ENCODE measurements at regions not wholly inside any gene's neighbourhood (a gene's known extent, or its start where the extent isn't known, plus 50 kb on each side); places are given as distances from the start of the nearest gene placed in this dataset.

DNA sequence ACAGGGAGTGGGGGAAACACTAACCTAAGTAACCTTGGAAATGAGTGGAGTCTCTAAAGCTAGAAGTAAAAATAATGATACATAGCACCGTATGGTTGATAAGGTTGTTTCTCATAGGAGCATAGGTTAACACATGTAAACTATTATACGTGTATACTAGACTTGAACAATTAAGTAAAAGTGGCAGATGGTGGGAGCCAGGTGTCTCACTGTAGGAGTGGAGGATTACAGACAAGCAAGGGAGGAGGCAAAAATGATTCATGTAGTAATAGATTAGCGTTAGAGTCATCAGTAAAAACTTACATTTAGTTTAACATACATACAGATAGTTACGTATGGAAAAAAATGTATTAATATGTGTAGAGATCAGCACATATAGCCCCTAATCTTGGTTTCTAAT lies 138.4 kb upstream of the DSCAM start:
- no peak for DNase-seq (ENCODE audit: low read depth)

DNA sequence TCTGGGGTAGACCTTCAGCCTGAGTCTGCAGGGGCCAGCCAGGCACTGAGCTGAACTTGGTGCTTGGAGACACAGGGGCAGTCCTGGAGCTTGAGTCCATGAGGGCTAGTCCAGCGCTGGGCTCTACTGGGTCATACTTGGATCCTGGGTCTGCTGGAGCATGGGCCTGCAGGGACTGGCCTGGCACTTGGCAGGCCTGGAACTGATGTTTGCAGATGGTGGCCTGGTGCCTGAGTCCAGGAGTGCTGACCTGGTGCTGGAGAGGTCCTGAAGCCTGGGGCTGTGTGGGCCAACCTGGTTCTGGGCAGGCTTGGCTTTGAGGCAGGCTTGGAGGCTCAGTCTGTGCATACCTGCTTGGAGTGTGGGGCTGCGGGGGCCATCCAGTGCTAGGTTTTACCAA lies 143.4 kb upstream of the DSCAM start:
- no peak for DNase-seq (ENCODE audit: low read depth)

GRCh38 chr21:40997831-40998230 lies 150.9 kb upstream of the DSCAM start:
- DNase-seq (ENCODE audit: low read depth): no peak

- DNase-seq (ENCODE audit: low read depth): no peak
Measured at GRCh38 chr21:41000838-41001237, 153.9 kb upstream of the DSCAM start.

- no peak for DNase-seq (ENCODE audit: low read depth)
Measured at GRCh38 chr21:41006636-41007035, 159.7 kb upstream of the DSCAM start.

DNA sequence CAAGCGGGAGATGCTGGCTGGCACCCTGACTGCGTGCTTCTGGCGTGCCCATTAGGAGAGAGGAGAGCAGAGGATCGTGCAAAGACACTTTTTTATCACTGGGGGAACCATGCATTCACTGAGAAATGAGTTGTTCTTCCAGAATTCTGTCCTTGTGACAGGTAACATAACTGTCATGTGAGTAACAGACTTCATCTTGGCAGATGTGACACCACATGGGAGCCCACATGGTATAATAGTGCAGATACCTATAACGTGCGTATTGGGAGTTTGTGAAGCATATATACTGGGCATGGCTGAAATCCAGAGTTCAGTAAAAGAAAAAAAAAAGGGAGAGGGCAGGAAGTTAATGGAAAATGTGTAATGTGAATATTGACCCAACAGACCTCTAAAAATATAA lies 159.6 kb upstream of the BACE2 start:
- no peak for DNase-seq (ENCODE audit: low read depth)

GRCh38 chr21:41008974-41009373 lies 159.0 kb upstream of the BACE2 start:
- DNase-seq (ENCODE audit: low read depth): no peak

GRCh38 chr21:41009398-41010100 lies 158.4 kb upstream of the BACE2 start:
- DNase-seq (ENCODE audit: low read depth): no peak

- DNase-seq (ENCODE audit: low read depth): no peak
Measured at GRCh38 chr21:41010101-41010435, 157.9 kb upstream of the BACE2 start.

DNA sequence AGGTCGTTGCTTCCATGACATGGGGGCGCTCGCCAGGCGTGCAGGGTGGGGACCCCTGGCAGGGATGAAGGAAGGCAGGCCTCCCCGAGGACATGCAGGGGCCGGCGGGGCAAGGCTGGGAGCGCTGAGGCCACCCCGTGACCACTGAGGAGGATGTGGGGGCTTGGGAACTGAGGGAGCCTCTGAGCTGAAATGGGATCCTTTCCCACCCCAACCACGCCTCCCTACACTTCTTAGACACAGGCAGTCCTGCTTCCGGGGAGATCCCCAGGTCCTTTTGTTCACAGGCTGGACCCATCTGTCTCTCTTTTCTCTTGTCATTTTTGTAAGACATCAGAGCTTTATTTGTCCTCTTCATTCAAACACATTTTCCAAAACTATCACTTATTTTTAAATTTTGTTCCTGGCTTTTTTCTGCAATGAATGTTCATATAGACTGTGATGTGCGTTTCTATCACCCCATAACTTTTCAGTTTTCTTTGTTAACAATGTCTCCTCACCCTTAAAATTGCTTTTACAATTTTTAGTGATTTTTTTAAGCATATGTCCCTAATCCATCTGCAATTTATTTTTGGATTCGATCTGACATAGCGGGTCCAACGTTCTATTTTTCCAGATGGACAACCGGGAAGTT lies 156.7 kb upstream of the BACE2 start:
- no peak for DNase-seq (ENCODE audit: low read depth)

DNA sequence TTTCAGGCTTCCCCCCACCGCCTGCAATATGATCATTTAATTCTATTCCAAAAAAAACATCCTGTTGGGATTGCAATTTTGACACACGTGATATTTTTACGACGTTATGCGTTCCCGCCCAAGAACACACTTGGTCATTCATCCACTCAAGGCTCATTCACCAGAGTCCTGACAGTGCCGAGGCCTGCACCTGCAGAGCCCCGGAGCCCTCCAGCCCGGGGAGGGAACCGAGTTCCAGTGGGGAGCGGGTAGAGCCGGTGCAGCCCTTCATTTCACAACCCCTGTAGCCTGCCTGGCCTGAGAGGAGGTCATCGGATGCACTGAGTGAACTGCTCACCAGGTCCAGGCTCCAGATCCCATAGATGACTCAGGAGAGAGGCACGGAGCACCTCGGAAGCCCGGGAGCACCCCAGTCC lies 156.0 kb upstream of the BACE2 start:
- no peak for DNase-seq (ENCODE audit: low read depth)

GRCh38 chr21:41012425-41012824 lies 155.5 kb upstream of the BACE2 start:
- DNase-seq (ENCODE audit: low read depth): no peak

- no peak for DNase-seq (ENCODE audit: low read depth)
Measured at GRCh38 chr21:41016472-41016871, 151.5 kb upstream of the BACE2 start.

DNA sequence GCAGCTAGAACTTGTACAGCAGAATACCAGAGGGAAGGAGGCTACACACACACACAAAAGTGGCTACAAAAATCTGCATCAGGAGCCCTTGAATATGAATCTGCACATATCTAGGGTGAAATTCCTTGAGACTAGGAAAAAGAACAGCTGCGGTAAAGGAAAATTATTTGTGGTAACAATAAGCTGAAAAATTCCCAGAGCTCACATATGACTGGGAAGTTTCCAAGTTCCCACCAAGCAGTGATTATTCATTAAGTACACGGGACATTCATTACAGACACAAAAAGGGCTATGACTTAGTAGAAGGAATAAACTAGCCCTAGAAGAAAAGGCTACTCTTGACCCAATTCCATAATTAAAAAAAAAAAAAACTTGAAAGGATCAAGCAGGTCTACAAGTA lies 149.5 kb upstream of the BACE2 start:
- DNase-seq (ENCODE audit: low read depth): no peak

DNA sequence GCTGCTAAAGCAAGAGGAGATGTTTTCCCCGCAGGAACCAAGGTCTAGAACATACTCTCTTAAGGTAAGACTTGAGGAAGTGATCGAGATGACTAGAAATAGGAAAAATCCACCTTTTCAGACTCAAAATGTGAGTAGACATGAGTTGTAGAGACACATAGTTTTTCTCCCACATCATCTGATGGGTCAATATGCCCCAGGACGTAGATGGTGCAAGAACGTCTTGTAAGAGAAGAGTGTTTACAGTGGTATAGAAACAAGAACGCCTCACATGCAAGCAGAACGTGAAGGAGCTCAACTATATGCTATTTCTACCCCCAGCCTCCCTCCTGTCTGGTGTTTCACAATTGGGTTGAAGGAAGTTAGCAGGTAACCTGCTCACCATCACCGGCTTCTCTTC lies 144.0 kb upstream of the BACE2 start:
- no peak for DNase-seq (ENCODE audit: low read depth)

- no peak for DNase-seq (ENCODE audit: low read depth)
Measured at GRCh38 chr21:41024341-41024740, 143.6 kb upstream of the BACE2 start.

DNA sequence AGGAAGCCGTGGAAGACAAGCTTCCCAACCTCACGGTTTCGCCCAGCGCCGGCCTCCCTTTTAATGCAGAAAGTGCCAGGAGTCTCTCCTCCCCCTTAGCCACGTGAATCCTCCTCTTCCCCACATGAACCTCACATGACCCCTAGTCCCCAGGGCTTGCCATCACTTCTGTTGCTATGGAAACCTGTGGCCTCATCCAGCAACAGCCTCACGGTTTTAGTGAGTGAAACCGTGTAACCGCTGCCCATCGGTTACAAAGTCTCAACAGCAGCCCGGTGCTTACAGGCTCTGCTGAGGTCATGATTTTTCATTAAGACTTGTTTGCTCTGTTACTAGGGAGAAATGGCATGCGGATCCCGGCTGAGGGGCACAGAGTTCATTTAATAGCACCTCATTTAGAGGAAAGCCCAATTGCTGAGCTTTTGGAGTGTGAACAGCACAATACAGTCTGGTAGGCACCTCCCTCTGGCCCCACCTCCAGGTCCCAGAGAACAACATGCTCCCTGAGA lies 143.2 kb upstream of the BACE2 start:
- no peak for DNase-seq (ENCODE audit: low read depth)

DNA sequence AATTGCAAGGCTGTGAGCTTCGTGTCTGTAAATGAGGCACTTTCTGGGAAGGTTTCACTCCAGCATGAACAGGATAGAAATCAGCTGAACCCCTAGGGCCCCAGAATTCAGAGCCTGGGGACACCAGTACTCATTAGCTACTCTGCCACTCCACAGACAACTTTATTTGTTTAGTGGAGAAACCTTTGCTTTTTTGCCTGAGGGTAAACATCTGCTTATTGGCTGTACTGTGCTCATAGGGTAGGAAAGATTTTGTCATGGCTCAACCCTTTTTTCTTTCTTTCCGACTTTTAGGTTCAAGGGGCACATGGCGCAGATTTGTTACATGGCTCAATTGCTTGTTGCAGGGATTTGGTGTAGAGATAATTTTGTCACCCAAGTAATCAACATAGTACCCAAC lies 138.4 kb upstream of the BACE2 start:
- DNase-seq (ENCODE audit: low read depth): no peak

DNA sequence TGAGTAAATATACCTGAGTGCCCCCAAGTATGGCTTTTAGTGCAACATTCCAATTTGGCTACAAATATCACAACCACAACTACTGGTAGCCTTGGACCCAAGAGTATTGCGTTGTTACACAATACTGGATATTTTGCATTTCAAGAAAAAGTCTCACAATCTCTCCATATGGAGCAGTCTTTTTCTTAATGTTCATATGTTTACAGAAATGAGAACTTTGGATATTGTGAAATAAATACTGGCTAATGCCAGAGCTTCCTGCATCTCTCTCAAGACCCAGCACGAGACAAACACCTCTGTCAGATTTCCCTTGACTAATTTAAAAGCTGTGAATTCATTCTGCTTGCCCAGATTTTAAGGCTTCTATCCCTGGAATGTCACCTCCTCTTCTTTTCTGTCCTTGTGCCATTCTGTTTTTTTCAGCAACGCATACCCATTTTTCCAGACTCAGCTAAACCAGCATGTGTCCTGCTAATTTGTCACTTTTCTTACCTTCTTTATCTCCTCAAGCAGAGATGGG lies 136.2 kb upstream of the BACE2 start:
- no peak for DNase-seq (ENCODE audit: low read depth)

DNA sequence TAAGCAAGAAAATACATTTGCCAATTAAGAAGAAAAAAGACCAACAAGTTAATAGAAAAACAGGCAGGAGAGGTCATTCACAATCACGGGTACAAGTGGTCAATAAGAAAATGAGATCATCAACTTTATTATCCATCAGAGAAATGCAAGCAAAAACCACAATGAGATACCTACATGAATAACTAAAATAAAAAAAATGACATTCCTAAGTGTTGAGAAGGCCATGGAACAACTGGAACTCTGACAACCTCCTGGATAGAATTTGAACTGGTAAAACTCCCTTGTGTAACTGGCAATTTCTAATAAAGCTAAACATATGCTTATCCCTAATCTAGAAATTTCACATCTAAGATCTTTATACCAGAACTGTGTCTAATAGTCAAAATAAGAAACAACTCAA lies 135.4 kb upstream of the BACE2 start:
- no peak for DNase-seq (ENCODE audit: low read depth)

DNA sequence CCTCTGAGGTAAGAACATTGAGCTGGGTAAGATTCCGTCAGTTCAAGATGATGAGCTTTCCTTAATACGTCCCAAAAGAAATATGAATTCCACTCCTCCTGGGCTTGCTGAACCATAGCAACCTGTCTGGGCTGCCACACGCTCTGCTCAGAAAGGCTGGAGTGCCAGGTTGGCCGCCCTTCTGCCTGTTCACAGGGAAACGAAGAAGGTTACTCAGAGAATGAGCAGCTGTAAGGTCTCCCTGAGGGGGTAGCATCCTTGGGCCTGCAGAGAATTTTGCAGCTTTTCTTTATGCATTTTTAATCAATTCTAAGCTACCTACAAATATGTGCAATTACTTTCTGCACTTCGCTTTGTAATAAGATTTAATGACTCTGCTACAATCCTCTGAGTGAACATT lies 130.7 kb upstream of the BACE2 start:
- no peak for DNase-seq (ENCODE audit: low read depth)

DNA sequence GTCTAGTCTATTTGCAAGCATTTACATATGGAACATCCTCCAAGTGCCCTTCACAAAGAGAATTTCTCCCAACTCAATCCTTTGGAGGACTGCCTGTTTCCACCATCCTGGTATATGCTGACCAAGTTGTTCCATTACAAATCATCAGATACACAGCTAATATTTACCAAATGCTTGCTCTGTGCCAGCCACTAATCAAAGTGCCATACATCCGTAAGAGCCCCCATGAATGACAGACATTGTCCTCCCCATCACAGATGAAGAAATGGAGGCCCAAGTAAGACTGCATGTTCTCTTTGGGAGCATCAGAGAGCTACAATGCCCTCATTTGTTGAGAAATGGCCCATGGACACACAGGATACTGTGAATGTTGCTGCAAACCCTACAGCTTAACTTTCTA lies 130.0 kb upstream of the BACE2 start:
- no peak for DNase-seq (ENCODE audit: low read depth)

GRCh38 chr21:41043014-41043413 lies 124.9 kb upstream of the BACE2 start:
- no peak for DNase-seq (ENCODE audit: low read depth)
